AG08396 (cell line): ENCODE measurements at regions not wholly inside any gene's neighbourhood (a gene's known extent, or its start where the extent isn't known, plus 50 kb on each side); places are given as distances from the start of the nearest gene placed in this dataset.
"Not testable (repeated sequence)": the region's sequence is repeated elsewhere in the genome, so short reads cannot be mapped to it uniquely, and the experiment has no call there.

Experiments
- DNase-seq: peaks from one replicate; pipeline ENCODE4 v3.0.0; 2012; ENCODE audit warnings: low spot score, mixed read lengths

- no peak for DNase-seq
Observed at GRCh38 chr17:55903028-55903690, 152.3 kb downstream of the PCTP start.

DNA sequence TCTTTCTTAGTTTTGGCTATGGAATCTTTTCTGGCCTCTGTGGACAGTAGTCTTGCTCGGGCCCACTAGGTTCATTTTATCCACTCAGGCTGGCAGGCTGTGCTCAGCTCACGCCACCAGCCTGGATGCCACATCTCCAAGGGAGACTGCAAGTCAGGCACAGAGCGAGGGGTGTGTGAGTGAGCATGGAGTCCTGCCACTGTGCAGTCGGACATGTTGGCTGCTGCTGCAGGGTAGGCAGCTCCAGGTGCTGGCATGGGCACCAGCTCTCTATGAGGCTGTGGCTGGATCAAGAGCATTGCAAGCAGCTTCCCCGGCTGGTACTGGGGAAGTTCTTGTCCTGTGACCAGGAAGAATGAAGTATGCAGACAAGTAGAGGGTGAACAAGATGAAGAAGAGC lies 158.9 kb downstream of the PCTP start:
- DNase-seq = no peak

GRCh38 chr17:55911186-55911585 lies 160.3 kb downstream of the PCTP start:
- no peak for DNase-seq

DNA sequence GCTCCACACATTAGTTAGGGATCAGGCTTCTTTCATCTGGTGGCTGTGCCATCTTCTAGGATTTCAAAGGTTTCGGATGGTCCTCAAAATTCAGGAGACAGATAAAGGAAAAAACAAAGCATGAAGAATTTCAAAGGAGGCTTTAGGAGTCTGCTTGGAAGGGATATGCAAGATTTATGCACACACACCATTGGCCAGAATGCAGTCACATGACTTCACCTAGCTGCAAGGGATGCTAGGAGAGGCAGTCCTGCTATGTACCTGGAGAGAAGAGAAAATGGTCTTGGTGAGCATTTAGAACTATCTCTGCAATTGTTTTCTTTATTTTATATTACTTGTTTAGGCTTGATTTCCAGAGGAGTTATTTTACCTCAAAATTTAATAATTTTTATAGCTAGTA lies 174.6 kb downstream of the PCTP start:
- no peak for DNase-seq

DNA sequence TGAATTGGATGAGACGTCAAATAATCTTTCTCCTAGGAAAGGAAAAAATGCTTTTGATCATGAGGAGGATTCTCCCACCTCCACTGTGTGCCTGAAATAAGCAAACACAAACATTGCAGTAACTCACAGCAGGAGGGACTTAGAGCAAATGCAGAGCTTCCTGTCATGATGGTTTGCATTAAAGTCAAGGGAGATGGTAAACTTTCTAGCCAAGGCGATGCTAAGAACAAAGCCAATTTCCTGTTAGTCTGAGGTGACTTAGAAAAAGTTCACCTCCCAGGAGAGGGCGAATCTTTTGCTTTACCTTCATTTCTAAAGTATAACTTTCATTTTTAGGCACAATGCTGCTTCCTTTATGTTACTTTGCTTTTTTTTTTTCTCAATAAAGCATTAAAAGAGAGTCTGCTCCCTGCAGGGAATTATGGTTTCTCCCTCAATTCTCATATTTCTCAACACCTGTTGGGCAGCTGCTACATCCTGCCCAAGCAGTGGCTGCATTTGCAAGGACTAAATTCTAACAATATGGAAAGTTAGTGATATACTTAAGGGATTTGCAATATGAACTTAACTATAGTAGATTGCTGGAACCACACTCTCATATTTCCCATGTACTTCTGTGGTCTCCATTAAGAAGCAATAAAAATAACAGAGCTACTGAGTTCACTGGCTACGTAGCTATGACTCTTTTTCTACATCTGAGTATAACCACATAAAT lies 175.6 kb downstream of the PCTP start:
- DNase-seq = no peak

DNA sequence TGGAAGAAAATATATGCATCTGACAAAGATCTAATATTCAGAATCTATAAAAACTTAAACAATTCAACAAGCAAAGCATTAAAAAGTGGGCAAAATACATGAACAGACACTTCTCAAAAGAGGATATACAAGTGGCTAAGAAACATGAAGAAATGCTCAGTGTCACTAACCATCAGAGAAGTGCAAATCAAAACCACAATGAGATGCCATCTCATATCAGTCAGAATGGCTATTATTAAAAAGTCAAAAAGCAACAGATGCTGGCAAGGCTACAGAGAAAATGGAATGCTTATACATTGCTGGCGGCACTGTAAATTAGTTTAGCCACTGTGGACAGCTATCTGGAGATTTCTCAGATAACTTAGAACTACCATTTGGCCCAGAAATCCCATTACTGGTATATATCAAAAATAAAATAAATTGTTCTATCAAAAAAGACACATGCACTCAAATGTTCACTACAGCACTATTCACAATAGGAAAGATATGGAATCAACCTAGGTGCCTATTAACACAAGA lies 179.5 kb downstream of the PCTP start:
- no peak for DNase-seq

GRCh38 chr17:55931446-55931845 lies 180.6 kb downstream of the PCTP start:
- no peak for DNase-seq

GRCh38 chr17:55932973-55933372 lies 182.1 kb downstream of the PCTP start:
- DNase-seq = no peak

- not testable (repeated sequence) for DNase-seq
Observed at GRCh38 chr17:55939181-55939810, 188.4 kb downstream of the PCTP start.

GRCh38 chr17:55959756-55960155 lies 193.5 kb upstream of the ANKFN1 start:
- DNase-seq = no peak

DNA sequence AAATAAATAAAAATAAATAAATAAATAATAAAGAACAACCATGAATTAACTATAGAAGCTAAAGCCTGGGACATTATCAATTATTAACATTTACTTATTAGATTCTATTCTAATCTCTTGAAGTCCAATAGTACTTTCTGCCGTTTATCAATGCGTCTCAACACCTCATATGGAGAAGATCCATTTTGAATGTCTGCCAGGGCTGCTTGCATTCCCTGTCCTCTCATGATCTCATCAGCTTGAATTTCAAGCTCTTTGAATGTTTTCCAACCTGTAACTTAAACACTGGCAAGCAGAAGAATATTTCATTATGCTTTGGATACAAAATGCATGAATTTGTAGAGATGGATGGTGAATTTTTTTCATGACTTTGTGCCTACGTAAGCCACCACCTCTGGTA lies 191.9 kb upstream of the ANKFN1 start:
- DNase-seq = no peak

DNA sequence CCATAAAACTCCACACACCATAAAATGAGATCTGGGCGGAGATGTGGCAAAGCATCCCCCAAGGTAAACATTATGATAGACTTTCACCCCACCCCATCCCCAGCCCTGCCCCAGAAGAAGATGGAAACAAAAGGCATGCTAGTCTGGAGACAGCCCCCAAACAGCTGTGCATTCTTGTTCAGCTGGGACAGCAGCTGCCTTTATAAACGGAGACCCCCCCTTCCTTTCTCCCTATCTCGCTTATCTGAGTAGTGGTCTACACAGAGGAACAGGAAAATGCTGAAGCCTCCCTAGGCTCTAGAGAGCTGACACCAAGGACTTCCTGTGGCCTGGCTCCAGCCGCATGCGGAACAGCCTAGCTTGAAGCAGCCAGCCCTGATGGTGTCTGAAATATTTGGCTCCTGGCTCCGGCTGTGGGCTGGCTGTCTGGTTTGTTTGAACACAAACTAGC lies 190.3 kb upstream of the ANKFN1 start:
- DNase-seq = no peak

GRCh38 chr17:55964191-55964590 lies 189.1 kb upstream of the ANKFN1 start:
- no peak for DNase-seq

GRCh38 chr17:55965051-55965450 lies 188.2 kb upstream of the ANKFN1 start:
- no peak for DNase-seq

GRCh38 chr17:55969562-55970324 lies 183.5 kb upstream of the ANKFN1 start:
- no peak for DNase-seq

GRCh38 chr17:55978578-55978977 lies 174.7 kb upstream of the ANKFN1 start:
- no peak for DNase-seq

DNA sequence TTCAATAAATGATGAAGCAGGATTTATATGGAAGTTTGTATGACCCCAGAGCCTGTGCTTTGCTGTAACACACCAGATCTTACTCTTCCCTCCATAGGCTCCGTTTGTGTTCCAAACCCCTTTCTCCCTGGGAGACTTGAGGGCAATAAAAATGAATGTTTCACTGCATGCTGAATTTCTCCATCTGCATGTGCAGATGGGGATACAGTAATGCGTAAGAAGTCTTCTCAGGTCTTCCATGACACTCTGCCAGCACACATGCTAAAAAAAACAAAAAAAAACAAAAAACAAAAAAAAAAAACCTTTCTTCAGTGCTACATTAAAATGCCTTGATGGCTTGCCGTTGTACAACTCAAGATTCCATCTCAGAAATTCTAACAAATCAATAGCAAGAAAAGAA lies 170.2 kb upstream of the ANKFN1 start:
- DNase-seq = no peak

DNA sequence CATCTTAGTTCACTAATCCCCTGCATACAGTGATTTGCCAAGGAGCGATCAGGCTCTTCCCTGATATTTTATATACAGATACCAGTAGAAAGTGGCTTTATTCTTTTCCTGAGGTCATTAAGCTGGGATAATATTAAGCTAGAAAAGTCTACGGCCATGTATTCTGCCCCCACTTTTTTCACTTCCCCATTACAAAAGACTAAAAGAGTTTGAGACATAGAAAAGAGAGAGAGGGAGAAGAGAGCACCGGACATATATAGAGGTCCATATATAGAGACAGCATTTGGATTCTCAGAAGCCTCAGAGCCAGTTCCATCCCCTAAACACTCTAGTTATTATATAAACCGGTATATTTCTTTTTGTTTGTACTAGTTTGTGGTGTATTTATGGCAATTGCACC lies 166.5 kb upstream of the ANKFN1 start:
- DNase-seq = no peak

DNA sequence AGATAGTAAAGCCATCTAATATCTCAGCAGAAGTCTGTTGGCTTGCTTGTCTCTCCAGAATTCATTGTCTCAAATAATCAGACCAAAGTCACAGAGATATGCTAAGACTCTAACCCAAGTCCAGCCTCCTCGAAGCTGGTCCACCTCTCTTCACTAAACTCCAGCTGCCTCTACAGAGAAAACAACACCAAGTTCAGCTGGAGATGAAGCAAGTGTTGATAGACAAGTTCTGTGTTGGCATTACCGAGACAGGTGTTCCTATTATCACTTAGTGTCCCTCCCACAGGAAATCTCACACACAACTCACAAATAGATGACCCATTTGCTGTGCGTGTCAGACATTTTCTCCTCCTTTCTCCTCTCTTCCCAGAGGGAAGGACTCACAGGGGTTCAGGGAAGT lies 164.4 kb upstream of the ANKFN1 start:
- DNase-seq = no peak

GRCh38 chr17:55990332-55991006 lies 162.8 kb upstream of the ANKFN1 start:
- DNase-seq = no peak

DNA sequence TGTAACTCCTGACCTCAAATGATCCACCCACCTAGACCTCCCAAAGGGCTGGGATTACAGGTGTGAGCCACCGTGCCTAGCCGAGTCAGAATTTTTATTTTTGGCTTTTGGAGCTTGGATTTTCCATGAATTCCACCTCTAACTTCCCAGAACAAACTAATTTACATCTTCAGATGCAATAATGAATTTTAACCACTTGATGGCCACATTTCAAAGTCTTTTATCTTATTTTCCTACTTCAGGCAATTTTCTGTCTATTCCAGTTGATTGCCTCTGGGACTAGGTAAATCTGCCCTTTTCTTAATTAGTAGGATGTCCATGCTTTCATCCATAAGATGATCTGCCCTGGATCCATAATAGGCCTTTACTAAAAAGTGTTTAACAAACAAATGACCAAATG lies 156.4 kb upstream of the ANKFN1 start:
- DNase-seq = no peak

- no peak for DNase-seq
Observed at GRCh38 chr17:56000411-56000810, 152.9 kb upstream of the ANKFN1 start.
